ENCODE measurements at regions not wholly inside any gene's neighbourhood (a gene's known extent, or its start where the extent isn't known, plus 50 kb on each side); places are given as distances from the start of the nearest gene placed in this dataset.
"Not testable (repeated sequence)": the region's sequence is repeated elsewhere in the genome, so short reads cannot be mapped to it uniquely, and the experiment has no call there.

DNA sequence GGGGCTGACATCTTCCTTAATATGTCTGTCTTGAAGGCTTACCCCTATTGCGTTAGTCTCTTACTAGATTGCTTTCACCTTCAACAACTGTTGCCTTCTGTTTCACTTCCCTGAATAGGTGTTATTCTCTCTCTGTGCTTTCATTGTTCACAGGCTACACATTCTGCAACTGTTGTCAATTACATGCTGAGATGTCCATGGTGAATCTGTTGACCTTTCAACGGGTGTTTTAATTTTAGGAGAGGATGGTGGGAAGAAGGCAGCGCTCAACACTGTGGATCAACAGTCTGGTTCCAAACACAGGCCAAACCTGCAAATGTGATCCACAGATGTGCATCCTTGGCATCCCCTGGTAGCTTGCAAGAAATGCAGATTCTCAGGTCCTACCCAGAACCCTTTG, 101.9 kb downstream of the DACT1 start:
- TF ChIP-seq, protein P1, sequence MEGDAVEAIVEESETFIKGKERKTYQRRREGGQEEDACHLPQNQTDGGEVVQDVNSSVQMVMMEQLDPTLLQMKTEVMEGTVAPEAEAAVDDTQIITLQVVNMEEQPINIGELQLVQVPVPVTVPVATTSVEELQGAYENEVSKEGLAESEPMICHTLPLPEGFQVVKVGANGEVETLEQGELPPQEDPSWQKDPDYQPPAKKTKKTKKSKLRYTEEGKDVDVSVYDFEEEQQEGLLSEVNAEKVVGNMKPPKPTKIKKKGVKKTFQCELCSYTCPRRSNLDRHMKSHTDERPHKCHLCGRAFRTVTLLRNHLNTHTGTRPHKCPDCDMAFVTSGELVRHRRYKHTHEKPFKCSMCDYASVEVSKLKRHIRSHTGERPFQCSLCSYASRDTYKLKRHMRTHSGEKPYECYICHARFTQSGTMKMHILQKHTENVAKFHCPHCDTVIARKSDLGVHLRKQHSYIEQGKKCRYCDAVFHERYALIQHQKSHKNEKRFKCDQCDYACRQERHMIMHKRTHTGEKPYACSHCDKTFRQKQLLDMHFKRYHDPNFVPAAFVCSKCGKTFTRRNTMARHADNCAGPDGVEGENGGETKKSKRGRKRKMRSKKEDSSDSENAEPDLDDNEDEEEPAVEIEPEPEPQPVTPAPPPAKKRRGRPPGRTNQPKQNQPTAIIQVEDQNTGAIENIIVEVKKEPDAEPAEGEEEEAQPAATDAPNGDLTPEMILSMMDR (IDR thresholded peaks at IDR 0.05; ENCODE audit: control insufficient read depth, insufficient read depth, low read depth, low read length, missing control alignments), result no peak
- no peak overlapping the region for H3K4me3 ChIP-seq (ENCODE audit: control insufficient read depth, low read depth, low read length)
- no peak for DNase-seq (ENCODE audit: low read depth)

DNA sequence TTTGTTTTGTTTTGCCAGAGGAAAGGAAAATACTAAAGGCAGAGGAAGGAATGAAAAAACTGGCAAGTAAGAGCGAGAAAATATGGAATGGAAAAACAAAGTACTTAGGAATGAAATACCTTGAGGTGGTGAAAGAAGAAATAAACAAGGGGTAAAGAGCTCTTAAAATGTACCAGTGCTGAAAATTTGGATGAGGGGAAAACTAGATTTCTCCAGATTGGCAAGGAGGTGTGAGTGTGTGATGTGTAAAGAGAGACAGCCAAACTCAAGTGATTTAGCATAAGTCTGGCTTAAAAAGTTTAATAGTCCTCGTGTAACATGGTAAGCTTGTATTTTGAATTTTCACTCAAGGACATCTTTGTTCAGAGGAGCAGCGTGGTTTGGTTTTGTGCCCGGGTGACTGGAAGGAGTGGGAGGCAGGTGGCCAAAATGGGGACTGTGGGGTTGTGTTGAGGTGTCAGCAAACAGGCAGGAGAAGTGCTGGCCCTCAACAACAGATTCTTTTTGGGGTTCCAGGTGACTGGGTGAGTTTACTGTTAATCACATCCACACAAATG, 102.7 kb downstream of the DACT1 start:
- H3K4me3 ChIP-seq (ENCODE audit: control insufficient read depth, low read depth, low read length), result no peak overlapping the region
- TF ChIP-seq, protein P1 (IDR thresholded peaks at IDR 0.05; ENCODE audit: control insufficient read depth, insufficient read depth, low read depth, low read length, missing control alignments), result no peak
- DNase-seq (ENCODE audit: low read depth), result no peak

- no peak overlapping the region for H3K4me3 ChIP-seq (ENCODE audit: control insufficient read depth, low read depth, low read length)
- TF ChIP-seq, protein P1 (IDR thresholded peaks at IDR 0.05; ENCODE audit: control insufficient read depth, insufficient read depth, low read depth, low read length, missing control alignments), result no peak
- DNase-seq (ENCODE audit: low read depth), result no peak
Observed at GRCh38 chr14:58744801-58745394, 107.1 kb downstream of the DACT1 start.

GRCh38 chr14:58746261-58746660, 108.5 kb downstream of the DACT1 start:
- TF ChIP-seq, protein P1 (IDR thresholded peaks at IDR 0.05; ENCODE audit: control insufficient read depth, insufficient read depth, low read depth, low read length, missing control alignments), result no peak
- H3K4me3 ChIP-seq (ENCODE audit: control insufficient read depth, low read depth, low read length), result no peak overlapping the region
- no peak for DNase-seq (ENCODE audit: low read depth)

GRCh38 chr14:58746701-58747100, 108.9 kb downstream of the DACT1 start:
- no peak overlapping the region for H3K4me3 ChIP-seq (ENCODE audit: control insufficient read depth, low read depth, low read length)
- no peak for DNase-seq (ENCODE audit: low read depth)
- TF ChIP-seq, protein P1 (IDR thresholded peaks at IDR 0.05; ENCODE audit: control insufficient read depth, insufficient read depth, low read depth, low read length, missing control alignments), result no peak

DNA sequence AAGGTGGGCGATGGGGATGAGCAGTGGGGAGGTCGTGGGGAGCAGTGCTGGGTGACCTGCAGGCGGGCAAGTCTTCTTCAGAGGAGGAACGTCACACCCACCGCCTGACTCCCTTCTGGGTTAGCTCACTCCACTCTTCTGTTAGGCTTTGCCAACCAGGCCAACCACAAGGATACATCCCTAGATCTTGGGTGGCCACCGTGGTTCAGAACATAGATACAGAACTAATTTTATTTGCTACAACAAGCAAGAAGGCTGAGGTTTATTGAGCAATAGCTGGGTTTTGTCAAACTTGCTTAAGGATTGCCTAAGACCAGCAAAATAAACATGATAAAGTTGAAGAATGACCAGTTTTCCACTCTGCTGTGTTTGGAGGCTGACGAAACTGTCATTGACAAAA, 109.4 kb downstream of the DACT1 start:
- TF ChIP-seq, protein P1 (IDR thresholded peaks at IDR 0.05; ENCODE audit: control insufficient read depth, insufficient read depth, low read depth, low read length, missing control alignments), result no peak
- no peak overlapping the region for H3K4me3 ChIP-seq (ENCODE audit: control insufficient read depth, low read depth, low read length)
- peak; percentile 98 for DNase-seq (ENCODE audit: low read depth)

DNA sequence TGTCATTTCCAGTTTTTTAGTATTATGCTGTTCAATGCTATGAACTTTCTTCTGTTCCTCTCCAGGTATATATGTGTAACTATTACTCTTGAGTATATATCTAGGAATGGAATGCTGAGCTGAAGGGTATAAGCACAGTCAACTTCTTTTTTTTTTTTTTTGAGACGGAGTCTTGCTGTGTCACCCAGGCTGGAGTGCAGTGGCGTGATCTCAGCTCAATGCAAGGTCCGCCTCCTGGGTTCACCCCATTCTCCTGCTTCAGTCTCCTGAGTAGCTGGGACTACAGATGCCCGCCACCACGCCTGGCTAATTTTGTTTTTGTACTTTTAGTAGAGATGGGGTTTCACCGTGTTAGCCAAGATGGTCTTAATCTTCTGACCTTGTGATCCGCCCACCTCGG, 110.5 kb downstream of the DACT1 start:
- H3K4me3 ChIP-seq (ENCODE audit: control insufficient read depth, low read depth, low read length); DNase-seq (ENCODE audit: low read depth): not testable (repeated sequence)
